ENCODE measurements at regions not wholly inside any gene's neighbourhood (a gene's known extent, or its start where the extent isn't known, plus 50 kb on each side); places are given as distances from the start of the nearest gene placed in this dataset.

DNA sequence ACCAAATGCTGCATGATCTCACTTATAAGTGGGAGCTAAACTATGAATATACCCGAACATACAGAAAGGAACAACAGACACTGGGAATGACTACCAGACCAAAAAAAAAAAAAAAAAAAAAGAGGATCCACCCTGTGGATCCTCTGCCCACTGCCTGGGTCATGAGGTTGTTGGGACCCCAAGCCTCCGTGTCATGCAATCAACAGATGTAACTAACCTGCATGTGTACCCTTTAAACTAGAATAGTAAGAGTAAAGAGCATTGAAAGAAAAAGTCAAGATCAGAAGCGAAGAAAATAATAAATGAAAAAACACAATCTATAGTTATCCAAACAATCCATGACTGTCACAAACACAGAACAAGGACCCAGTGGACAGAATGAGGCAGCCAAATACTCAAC, 109.5 kb upstream of the TOP3B start:
- DNase-seq: no peak

- no peak for DNase-seq
These were observed 108.9 kb upstream of the TOP3B start for GRCh38 chr22:22091400-22091878.

GRCh38 chr22:22090650-22091399, 108.2 kb upstream of the TOP3B start:
- DNase-seq: no peak

GRCh38 chr22:22089459-22090308, 107.1 kb upstream of the TOP3B start:
- DNase-seq: no peak

DNA sequence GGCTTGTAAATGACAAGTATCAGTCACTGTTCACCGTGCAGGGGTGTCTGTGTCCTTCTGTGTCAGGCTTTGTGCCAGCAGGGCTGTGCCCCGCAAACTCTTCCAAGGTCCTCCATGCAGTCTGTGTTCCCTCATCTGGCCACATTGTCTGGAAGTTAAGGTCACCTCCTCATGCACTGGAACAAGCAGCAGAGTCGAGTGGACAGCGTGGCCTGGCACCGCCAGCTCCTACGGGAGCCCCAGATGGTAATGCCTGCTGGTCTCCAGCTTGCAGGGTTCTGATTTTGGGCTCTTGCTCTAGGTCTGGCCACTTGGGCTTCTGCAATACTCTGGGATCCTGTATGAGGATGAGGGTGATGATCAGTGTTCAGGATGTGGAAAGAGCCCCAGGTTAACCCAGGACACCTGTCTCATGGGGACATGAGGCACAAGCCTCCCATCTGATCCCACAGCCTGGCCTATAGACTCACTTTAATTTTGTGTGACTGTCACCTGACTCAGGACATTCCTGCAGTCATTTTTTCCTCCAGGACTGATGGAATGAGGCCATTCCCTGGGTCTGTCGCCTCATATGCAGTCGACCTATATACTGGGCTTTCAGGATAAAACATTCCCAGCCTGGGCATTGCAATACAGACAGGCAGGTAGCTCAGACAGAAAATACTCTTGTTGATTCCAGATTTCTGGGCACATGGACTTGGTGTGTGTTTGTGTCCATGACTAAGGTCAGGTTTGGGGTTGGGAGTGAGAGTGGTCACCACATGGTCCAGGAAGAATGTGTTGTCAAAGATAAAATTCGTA, 106.3 kb upstream of the TOP3B start:
- no peak for DNase-seq

GRCh38 chr22:22087854-22088657, 105.5 kb upstream of the TOP3B start:
- DNase-seq: no peak

- no peak for DNase-seq
These were observed 104.0 kb upstream of the TOP3B start for GRCh38 chr22:22086501-22087158.

GRCh38 chr22:22085702-22086500, 103.3 kb upstream of the TOP3B start:
- no peak for DNase-seq

- DNase-seq: no peak
These were observed 101.6 kb upstream of the TOP3B start for GRCh38 chr22:22084089-22084711.

- DNase-seq: no peak
These were observed 100.4 kb upstream of the TOP3B start for GRCh38 chr22:22082960-22083359.

- no peak for DNase-seq
These were observed 99.7 kb upstream of the TOP3B start for GRCh38 chr22:22082229-22082835.

- DNase-seq: no peak
These were observed 97.7 kb upstream of the TOP3B start for GRCh38 chr22:22080270-22080669.

GRCh38 chr22:22079404-22080148, 97.0 kb upstream of the TOP3B start:
- DNase-seq: no peak

GRCh38 chr22:22078329-22078728, 95.7 kb upstream of the TOP3B start:
- DNase-seq: no peak

DNA sequence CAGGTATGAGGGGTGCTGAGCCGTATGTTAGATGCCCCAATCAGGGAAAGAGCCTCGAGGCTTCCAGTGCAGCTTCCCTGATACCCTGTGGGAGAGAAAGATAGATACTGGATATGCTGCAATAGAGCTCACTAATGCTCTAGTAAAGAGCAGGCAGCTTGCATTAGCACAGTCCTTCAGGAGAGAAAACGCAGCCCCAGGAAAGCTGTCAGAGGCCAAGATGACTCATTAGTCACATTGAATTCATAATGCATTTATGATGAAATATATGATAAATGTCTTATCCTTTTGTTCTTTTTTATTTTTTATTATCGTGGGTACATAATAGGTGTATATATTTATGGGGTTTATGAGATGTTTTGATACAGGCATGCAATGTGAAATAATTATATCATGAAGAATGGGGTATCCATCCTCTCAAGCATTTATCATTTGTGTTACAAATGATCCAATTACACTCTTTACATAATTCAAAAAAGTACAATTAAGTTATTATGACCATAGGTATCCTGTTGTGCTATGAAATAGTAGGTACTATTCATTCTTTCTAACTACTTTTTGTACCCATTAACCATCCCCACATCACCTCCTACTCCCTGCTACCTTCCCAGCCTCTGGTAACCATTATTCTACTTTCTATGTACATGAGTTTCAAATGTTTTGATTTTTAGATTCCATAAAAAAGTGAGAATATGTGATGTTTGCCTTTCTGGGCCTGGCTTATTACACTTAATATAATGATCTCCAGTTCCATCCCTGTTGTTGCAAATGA, 94.5 kb upstream of the TOP3B start:
- no peak for DNase-seq

DNA sequence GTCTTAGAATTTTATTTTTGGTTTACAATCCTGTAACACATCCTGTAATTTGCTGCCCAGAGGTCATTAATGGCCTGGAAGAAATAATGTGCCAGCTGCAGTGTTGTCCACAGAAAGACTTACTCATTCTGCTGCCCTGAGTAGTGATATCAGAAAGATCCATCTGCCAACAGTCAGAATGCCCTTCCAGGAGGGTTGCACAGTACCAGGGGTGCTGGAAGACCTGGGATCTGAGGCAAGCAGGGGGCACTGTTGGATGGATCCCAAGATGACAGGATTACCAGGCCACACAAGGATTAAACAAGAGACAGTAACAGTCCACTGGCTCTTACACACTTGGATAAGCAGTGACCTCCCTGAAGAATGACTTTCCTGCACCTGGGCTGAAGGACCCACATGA, 93.8 kb upstream of the TOP3B start:
- no peak for DNase-seq

DNA sequence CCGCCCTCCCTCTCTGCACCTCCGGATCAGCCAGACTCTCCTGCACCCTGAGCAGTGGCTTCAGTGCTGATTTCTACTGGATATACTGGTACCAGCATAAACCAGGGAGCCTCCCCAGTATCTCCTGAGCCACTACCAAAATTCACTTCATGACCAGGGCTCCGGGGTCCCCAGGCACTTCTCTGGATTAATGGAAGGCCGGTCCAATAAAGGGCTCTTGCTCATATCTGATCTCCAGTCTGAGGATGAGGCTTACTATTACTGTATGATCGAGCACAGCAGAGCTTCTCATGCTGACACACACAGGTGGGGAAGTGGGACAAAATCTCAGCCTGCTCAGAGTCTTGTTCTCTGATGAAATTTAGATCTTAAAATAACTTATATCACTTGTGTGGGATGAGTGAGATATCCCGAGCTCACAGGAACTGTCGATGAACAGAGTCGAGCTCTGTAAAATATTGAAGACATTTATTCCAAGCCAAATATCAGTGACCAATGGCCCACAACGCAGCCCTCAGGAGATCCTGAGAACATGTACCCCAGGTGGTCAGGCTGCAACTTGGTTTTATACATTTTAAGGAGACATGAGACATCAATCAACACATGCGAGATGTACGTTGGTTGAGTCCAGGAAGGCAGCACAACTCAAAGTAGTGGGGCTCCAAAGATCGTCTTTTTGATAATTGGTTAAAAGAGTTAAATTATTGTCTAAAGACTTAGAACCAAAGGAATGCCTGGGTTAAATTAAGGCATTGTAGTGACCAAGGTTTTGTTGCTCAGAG, 93.0 kb upstream of the TOP3B start:
- DNase-seq: no peak
